ENCODE measurements at regions not wholly inside any gene's neighbourhood (a gene's known extent, or its start where the extent isn't known, plus 50 kb on each side); places are given as distances from the start of the nearest gene placed in this dataset.

GRCh38 chrX:96311366-96311765, 373.3 kb upstream of the DIAPH2 start:
- Histone ChIP-seq H3K4me3 (no peak overlapping the region), H3K9me3 (replicated peaks in 1 of 3) (no peaks in the 10 kb centered on the region), H3K27me3 (peaks cover 6% of the 10 kb centered on the region), H3K27ac (no peak overlapping the region), H3K36me3 (replicated peaks in 1 of 2) (no peaks in the 10 kb centered on the region), H3K4me1 (replicated peaks in 1 of 2) (no peaks in the 10 kb centered on the region)
- no peak for DNase-seq
- WGBS, 4 donors, result 42 to 50% (median 48%) methylated on average over 1 of the region's 1 CpG
- no peak for TF ChIP-seq CTCF (IDR thresholded peaks at IDR 0.05)
- TF ChIP-seq POLR2A (IDR thresholded peaks at IDR 0.05), result no peak
- intact Hi-C loops (cut with DNase I), result no loop called here

GRCh38 chrX:96314985-96315384, 369.7 kb upstream of the DIAPH2 start:
- DNase-seq, result no peak
- Histone ChIP-seq H3K36me3 (replicated peaks in 1 of 2) (no peaks in the 10 kb centered on the region), H3K4me1 (replicated peaks in 1 of 2) (no peaks in the 10 kb centered on the region), H3K9me3 (replicated peaks in 1 of 3) (no peaks in the 10 kb centered on the region), H3K27ac (no peak overlapping the region), H3K4me3 (no peak overlapping the region), H3K27me3 (peaks cover 1% of the 10 kb centered on the region)
- no peak for TF ChIP-seq POLR2A (IDR thresholded peaks at IDR 0.05)
- no peak for TF ChIP-seq CTCF (IDR thresholded peaks at IDR 0.05)
- intact Hi-C loops (cut with DNase I), result no loop called here
- WGBS, 4 donors, result 60 to 74% (median 69%) methylated on average over 2 of the region's 2 CpGs

- Histone ChIP-seq H3K27me3 (peaks cover 10% of the 10 kb centered on the region), H3K27ac (no peak overlapping the region), H3K4me3 (no peak overlapping the region), H3K9me3 (replicated peaks in 1 of 3) (no peaks in the 10 kb centered on the region), H3K4me1 (replicated peaks in 1 of 2) (no peaks in the 10 kb centered on the region), H3K36me3 (replicated peaks in 1 of 2) (no peaks in the 10 kb centered on the region)
- DNase-seq, result no peak
- intact Hi-C loops (cut with DNase I), result no loop called here
- TF ChIP-seq POLR2A (IDR thresholded peaks at IDR 0.05), result no peak
- no peak for TF ChIP-seq CTCF (IDR thresholded peaks at IDR 0.05)
- WGBS, 4 donors, result 62 to 86% (median 74%) methylated on average over 3 of the region's 3 CpGs
Observed at GRCh38 chrX:96361844-96362243, 322.8 kb upstream of the DIAPH2 start.

GRCh38 chrX:96372313-96373046, 312.2 kb upstream of the DIAPH2 start:
- Histone ChIP-seq H3K4me3 (no peak overlapping the region), H3K27ac (no peak overlapping the region), H3K4me1 (replicated peaks in 1 of 2) (no peaks in the 10 kb centered on the region), H3K36me3 (replicated peaks in 1 of 2) (no peaks in the 10 kb centered on the region), H3K27me3 (peaks cover 6% of the 10 kb centered on the region), H3K9me3 (replicated peaks in 1 of 3) (no peaks in the 10 kb centered on the region)
- peak in 5 of 7 donors; percentile 16 to 48 (median 18) for DNase-seq
- 19 to 26% (median 24%) methylated on average over 5 to 7 of the region's 7 CpGs for WGBS, 4 donors
- intact Hi-C loops (cut with DNase I), result loop anchor here in 1 of 2 donors (5.0 kb wide), 1 partner anchor 395 kb away; no protein-coding TSS in a partner anchor
- no peak for TF ChIP-seq POLR2A (IDR thresholded peaks at IDR 0.05)
- TF ChIP-seq CTCF (IDR thresholded peaks at IDR 0.05), result peak; percentile 44 to 69 (median 54)
